IPS-18a (cell line): ENCODE measurements at regions not wholly inside any gene's neighbourhood (a gene's known extent, or its start where the extent isn't known, plus 50 kb on each side); places are given as distances from the start of the nearest gene placed in this dataset.

Experiments used
- H3K27ac ChIP-seq: one replicate; pipeline ENCODE4 v1.5.1; 2013; ENCODE audit warnings: low read length
- H3K27me3 ChIP-seq: one replicate; pipeline ENCODE4 v1.6.1; 2013; ENCODE audit warnings: mild to moderate bottlenecking, low read length; ENCODE audit not compliant: control insufficient read depth, insufficient read depth
- H3K36me3 ChIP-seq: one replicate; pipeline ENCODE4 v1.6.1; 2013; ENCODE audit warnings: low read depth, low read length; ENCODE audit not compliant: control insufficient read depth
- H3K4me1 ChIP-seq: one replicate; pipeline ENCODE4 v1.6.1; 2013; ENCODE audit warnings: low read depth, low read length; ENCODE audit not compliant: control insufficient read depth
- H3K4me3 ChIP-seq: one replicate; pipeline ENCODE4 v1.5.1; 2013; ENCODE audit warnings: low read length
- H3K9ac ChIP-seq: one replicate; pipeline ENCODE4 v1.6.1; 2013; ENCODE audit warnings: mild to moderate bottlenecking, low read length, moderate library complexity
- H3K9me3 ChIP-seq: one replicate; pipeline ENCODE4 v1.6.1; 2013; ENCODE audit warnings: low read depth, low read length; ENCODE audit not compliant: control insufficient read depth

DNA sequence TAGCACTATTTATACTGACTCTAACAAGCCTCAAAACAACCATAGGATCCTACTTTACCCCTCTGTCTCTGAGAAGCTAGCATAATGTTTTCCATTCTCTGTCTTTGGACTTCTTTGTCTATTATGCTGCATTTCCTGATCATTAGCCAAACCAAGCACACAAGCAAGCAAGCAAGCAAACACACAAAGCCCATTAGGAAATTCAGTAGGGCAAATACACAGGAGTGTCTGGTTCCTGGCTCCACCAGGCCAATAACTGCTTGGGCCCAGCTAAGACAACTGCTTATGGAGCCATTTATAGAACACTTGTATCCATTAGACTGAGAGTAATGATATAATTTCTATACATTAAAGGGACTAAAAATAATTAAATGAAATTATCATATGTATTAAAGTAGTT, 952.9 kb upstream of the EPHA7 start:
- Histone ChIP-seq H3K27me3 (no peaks in the 10 kb centered on the region), H3K4me3 (no peak overlapping the region), H3K4me1 (no peaks in the 10 kb centered on the region), H3K9ac (no peak overlapping the region), H3K27ac (no peak overlapping the region), H3K36me3 (no peaks in the 10 kb centered on the region), H3K9me3 (no peaks in the 10 kb centered on the region)

DNA sequence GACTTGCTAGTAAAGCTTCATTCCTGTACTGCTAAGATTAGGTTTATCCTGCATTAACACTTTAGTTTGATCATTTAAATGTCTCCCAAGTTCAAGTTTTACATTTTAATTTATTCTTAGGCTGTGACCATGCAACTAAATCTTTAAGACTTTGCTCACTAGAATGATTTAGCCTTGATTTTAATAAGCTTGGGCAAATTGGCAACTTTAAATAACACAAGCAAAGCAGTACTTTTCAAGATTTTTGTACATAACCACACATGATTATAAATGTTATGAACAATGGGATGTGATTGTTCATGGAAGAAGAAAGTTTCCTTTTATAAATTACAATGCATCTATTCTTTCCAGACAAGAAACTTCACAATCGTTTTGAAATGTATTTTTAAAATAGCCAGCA, 948.0 kb upstream of the EPHA7 start:
- H3K4me1 ChIP-seq = no peaks in the 10 kb centered on the region
- H3K36me3 ChIP-seq = no peaks in the 10 kb centered on the region
- no peak overlapping the region for H3K9ac ChIP-seq
- H3K27me3 ChIP-seq = no peaks in the 10 kb centered on the region
- no peak overlapping the region for H3K27ac ChIP-seq
- no peak overlapping the region for H3K4me3 ChIP-seq
- no peaks in the 10 kb centered on the region for H3K9me3 ChIP-seq

DNA sequence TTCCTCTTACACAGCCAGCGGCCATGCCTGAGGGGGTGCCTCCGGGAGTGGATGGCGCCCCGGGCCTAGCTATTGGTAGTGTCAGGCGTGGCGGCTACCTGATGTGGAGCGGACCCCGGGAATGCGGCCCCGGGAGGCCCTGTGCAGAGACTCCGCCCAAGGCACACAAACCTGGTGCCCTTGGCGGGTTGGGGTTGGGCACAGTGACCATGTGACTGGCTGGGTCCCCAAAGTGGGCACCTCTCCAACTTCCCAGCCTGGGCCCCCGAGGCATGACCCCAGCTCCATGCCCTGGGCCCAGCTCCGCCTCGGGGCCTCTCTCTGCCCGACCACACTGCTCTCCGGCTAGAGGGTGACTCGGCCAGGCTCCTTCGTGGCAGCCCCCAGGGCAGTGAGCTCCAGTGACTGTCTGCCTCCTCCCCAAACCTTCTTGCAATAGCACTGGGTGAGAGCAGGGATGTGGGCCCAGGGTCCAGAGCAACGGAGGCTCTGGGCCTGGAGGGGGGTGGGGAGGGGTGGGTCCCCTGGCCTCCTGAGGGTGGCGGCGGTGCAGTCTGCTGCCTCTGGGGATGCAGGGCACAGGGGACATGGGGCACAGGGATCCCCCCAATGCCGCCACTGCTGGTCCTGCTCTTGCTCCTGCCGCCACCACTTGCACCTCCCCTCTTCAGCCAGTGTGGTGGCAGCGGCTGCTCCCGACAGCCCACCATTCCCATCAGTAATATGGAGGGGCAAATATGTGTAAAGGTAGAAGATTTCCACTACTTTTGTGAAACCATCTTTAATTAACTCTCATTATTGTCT, 942.9 kb upstream of the EPHA7 start:
- Histone ChIP-seq H3K4me3 (no peak overlapping the region), H3K9ac (no peak overlapping the region), H3K27me3 (no peaks in the 10 kb centered on the region), H3K27ac (no peak overlapping the region), H3K9me3 (no peaks in the 10 kb centered on the region), H3K36me3 (no peaks in the 10 kb centered on the region), H3K4me1 (no peaks in the 10 kb centered on the region)

DNA sequence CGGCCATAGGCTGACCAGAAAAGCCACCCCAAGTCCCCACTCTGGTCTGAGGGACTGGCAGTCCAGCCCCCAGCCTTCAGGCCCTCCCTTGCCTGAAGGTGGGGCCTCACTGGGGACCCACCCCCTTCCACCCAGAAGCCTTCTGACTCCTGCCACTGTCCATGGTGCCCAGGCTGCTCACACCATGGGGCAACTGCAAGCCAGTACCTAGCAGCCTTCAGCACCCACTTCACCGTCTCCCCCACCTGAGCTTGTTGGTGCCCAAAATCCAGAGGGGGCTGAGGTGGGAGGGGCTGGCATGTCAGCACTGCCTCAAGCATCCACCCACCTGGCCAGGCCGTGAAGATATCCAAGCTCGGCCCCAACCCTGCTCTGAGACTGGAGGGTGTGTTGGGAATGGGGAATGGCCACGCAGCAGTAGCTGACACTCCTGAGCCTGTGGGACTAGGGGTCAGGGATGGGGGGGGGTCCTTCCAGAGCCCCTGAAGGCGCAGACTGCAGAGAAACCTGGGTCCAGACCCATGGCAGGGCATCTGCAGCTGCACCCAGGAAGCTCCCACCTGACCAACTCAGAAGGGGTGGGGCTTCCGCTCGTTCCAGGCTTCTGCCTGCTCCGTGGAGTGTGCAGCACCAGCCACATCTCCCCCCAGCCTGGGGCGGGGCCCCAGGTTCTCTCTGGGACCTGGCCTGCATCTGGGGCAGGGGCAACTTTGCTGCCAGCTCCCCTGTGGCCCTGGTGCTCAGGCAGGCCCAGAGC, 942.1 kb upstream of the EPHA7 start:
- Histone ChIP-seq H3K9me3 (no peaks in the 10 kb centered on the region), H3K36me3 (no peaks in the 10 kb centered on the region), H3K4me3 (no peak overlapping the region), H3K9ac (no peak overlapping the region), H3K27me3 (no peaks in the 10 kb centered on the region), H3K4me1 (no peaks in the 10 kb centered on the region), H3K27ac (no peak overlapping the region)

DNA sequence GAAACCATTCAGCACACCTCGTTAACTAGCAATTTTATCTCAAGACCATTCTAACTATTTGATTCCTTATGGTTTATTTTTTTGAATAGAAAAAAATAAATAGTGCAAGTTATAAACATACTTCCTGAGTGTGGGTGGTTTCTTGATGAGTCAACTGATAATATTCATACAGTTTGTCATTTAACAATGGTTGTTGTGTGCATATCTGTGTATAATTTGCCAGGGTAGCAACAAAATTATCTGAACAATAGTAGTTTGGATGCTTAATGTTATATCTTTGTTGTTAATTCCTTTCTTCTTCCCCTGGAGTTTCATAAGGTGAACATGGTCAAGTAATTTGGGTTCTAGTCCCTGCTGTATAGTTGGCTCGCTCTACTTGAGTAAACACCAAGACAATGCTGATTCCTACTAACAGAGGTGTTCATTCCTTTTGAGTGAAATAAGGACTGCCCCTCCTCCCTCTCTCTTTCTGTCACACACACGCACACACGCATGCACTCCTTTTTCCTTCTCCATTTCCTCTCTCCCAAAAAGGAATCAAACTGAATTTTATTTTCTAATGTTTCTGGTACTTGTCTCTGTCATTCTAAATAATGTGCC, 938.1 kb upstream of the EPHA7 start:
- Histone ChIP-seq H3K9ac (no peak overlapping the region), H3K9me3 (no peaks in the 10 kb centered on the region), H3K4me1 (no peaks in the 10 kb centered on the region), H3K27ac (no peak overlapping the region), H3K4me3 (no peak overlapping the region), H3K36me3 (no peaks in the 10 kb centered on the region), H3K27me3 (no peaks in the 10 kb centered on the region)

DNA sequence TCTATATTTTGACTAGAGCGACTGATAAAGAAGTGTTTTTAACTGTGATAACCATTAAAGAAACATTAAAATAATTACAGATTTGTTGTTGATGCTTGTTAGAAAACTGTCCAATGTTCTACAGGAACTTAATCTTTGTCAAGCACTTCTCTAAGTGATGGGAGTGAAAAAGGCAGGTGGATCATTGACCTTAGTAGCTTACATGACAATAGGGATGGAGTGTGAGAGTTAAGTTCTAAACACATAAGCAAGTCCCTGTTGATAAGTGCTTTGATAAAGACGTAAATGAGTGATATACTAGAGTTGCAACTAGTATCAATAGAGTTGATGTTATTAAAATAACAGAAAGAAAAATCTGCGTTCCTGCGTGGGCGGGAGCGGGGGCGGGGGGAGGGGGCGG, 931.5 kb upstream of the EPHA7 start:
- Histone ChIP-seq H3K4me1 (peaks cover 12% of the 10 kb centered on the region), H3K36me3 (no peaks in the 10 kb centered on the region), H3K4me3 (no peak overlapping the region), H3K9ac (no peak overlapping the region), H3K27ac (no peak overlapping the region), H3K9me3 (no peaks in the 10 kb centered on the region), H3K27me3 (no peaks in the 10 kb centered on the region)

DNA sequence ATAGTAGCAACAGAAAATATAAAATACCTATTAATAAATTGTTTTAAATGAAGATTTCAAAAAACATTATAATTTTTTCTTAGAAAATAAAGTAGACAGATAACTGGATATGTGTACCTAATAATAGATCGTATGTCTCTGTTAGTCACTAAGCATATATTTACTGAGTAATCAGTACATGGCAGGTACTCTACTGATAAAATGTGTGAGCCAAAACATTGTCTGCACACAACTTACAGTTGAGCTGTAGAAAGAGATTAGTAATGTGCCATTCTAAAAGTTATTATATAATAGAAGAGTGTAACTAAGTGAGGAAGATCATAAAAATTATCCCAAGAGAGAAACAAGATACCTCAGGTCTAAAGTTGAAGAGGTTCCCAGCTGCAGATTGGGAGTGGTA, 929.9 kb upstream of the EPHA7 start:
- no peak overlapping the region for H3K9ac ChIP-seq
- no peaks in the 10 kb centered on the region for H3K9me3 ChIP-seq
- H3K4me3 ChIP-seq = no peak overlapping the region
- H3K36me3 ChIP-seq = no peaks in the 10 kb centered on the region
- no peaks in the 10 kb centered on the region for H3K27me3 ChIP-seq
- H3K27ac ChIP-seq = no peak overlapping the region
- peaks cover 12% of the 10 kb centered on the region for H3K4me1 ChIP-seq

DNA sequence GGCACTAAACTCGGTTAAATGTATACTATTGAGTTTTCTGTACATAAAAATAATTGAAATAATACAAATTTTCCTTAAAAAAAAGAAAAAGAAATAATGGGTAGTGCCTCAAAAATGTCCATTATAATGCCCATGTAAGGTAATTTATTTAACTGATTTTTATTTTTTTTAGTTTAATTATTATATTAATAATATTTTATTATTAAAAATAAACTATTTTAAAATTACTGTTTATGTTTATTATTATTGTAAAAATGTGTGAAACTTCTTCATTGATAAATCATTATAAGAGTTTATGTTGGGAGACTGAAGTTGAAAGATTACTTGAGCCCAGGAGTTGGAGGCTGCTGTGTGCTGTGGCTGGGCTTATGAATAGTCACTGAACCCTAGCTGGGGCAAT, 925.5 kb upstream of the EPHA7 start:
- Histone ChIP-seq H3K27ac (no peak overlapping the region), H3K9ac (no peak overlapping the region), H3K4me1 (peaks cover 13% of the 10 kb centered on the region), H3K36me3 (no peaks in the 10 kb centered on the region), H3K4me3 (no peak overlapping the region), H3K27me3 (no peaks in the 10 kb centered on the region), H3K9me3 (no peaks in the 10 kb centered on the region)

DNA sequence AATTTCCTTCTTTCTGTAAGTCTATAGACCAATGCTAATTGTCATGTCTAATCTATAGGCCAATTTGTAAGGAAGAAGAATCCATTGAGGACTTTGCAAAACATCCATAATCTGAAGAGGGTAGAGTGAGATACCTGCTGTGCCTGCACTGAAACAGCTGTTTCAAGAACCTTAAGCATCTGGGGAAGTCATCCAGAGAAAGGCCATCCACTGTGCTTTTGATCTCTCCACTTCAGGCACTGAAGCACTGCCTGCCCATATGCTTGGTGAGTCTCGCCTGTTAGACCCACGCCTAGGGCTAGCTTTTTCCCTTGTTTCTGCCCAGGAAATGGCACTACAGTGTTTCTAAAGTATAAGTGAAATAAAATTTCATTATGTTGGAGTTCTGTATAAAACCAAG, 921.8 kb upstream of the EPHA7 start:
- Histone ChIP-seq H3K4me1 (peaks cover 8% of the 10 kb centered on the region), H3K4me3 (no peak overlapping the region), H3K27me3 (no peaks in the 10 kb centered on the region), H3K36me3 (no peaks in the 10 kb centered on the region), H3K27ac (no peak overlapping the region), H3K9me3 (no peaks in the 10 kb centered on the region), H3K9ac (no peak overlapping the region)

DNA sequence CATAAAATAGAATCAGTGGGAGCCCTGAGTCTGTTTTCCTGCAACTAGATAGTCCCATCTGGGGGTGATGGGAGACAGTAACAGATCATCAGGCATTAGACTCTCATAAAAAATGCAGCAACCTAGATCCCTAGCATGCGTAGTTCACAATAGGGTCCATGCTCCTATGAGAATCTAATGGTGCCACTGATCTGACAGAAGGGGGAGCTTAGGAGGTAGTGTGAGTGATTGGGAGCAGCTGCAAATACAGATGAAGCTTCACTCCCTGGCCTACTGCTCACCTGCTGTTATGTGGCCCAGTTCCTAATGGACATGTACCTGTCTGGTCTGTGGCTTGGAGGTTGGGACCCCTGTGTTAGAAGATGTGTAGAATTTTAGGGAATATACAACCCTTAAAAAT, 904.5 kb upstream of the EPHA7 start:
- no peak overlapping the region for H3K9ac ChIP-seq
- H3K4me1 ChIP-seq = no peaks in the 10 kb centered on the region
- H3K27me3 ChIP-seq = no peaks in the 10 kb centered on the region
- no peaks in the 10 kb centered on the region for H3K9me3 ChIP-seq
- H3K4me3 ChIP-seq = no peak overlapping the region
- H3K27ac ChIP-seq = no peak overlapping the region
- H3K36me3 ChIP-seq = no peaks in the 10 kb centered on the region

DNA sequence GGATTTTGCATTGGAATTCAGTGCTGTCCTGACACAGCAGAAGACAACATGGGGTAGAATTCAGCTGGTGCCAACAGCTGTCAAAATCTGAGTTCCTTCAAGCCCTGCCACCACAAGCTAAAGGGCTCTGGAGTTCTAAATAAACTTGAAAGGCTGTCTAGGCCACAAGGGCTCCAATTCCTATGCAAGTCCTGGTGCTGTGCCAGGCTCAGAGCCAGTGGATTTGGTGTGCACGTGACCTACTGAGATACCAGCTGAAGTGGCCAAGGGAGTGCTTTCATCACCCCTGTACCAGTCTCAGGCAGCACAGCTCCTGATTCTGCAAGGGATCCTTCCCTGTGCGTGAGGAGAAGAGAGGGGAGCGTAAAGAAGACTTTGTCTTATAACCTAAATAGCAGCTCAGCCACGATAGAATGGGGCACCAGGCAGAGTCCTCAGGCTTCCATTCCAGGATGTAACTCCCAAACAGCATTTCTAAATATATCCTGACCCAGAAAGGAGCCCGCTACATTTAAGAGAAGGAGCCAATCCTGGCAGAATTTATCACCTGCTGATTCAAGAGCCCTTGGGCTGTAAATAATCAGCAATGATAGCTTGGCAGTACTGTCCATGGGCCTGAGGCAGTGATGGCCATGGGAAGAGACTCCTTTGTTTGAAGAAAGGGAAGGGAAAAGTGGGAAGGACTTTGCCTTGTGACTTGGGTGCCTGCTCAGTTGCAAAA, 881.2 kb upstream of the EPHA7 start:
- Histone ChIP-seq H3K27me3 (no peaks in the 10 kb centered on the region), H3K36me3 (no peaks in the 10 kb centered on the region), H3K9ac (no peak overlapping the region), H3K27ac (no peak overlapping the region), H3K4me3 (no peak overlapping the region), H3K9me3 (no peaks in the 10 kb centered on the region), H3K4me1 (no peaks in the 10 kb centered on the region)
